Non-pigmented ciliary epithelial cell (primary cell): ENCODE measurements at regions not wholly inside any gene's neighbourhood (a gene's known extent, or its start where the extent isn't known, plus 50 kb on each side); places are given as distances from the start of the nearest gene placed in this dataset.
"Not testable (repeated sequence)": the region's sequence is repeated elsewhere in the genome, so short reads cannot be mapped to it uniquely, and the experiment has no call there.

Experiments used
- DNase-seq: peaks from one replicate; pipeline ENCODE4 v3.0.0-alpha.2; 2010; ENCODE audit warnings: low read depth

DNA sequence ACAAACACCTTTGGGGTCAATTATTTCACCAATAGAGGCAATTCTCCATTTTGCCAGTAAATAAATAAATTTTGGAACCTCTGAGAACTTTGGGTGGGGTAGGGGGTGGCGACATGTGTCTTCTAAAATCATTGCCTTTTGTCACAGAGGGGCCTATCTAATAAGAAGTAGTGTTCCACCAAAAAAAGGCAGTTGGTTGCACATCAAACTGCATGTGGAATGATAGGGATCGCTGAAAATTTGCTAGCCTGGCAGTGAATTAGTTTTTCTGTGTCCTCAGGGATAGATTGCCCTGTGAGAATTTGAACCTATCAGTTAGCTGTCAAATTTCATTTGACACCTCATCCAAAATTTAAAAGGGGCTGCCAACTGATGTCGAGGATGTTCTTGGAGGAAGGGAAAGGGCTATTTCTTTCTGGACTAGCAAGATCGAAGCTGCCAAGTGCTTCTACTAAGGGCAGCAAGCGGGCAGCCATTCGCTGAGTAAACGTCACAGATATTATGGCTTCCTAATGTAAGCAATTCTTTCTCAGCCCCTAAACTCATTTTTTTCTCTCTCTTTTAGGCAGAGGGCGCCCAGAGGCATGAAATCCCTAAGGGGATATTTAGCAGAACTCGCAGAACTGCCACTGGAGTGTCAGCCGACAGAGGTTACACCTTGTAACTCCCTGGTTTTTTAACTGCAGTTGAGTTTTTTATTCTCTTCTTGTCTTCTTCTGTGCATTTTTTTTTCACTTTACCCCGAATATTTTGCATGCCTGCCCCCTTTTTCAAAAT is 2208.1 kb upstream of the WWC1 start:
- no peak for DNase-seq

DNA sequence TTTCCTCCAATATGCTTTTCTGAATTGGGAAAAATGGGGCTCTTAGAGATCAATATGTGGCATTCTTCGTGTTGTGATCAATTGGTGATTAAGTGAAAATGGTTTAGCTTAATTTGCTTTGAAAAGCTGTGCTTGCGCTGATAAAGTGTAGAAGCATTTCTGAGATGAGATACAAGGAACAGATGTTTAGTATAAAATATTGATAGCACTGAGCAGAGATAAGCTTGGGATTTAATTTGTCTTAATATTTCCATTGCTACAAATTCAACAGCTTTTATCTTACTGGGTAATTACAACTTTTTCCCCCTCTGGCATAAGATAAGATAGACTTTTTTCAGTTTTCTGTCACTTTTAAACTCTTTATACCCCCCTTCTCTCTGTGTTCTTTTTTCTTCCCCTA is 2204.9 kb upstream of the WWC1 start:
- DNase-seq = no peak

DNA sequence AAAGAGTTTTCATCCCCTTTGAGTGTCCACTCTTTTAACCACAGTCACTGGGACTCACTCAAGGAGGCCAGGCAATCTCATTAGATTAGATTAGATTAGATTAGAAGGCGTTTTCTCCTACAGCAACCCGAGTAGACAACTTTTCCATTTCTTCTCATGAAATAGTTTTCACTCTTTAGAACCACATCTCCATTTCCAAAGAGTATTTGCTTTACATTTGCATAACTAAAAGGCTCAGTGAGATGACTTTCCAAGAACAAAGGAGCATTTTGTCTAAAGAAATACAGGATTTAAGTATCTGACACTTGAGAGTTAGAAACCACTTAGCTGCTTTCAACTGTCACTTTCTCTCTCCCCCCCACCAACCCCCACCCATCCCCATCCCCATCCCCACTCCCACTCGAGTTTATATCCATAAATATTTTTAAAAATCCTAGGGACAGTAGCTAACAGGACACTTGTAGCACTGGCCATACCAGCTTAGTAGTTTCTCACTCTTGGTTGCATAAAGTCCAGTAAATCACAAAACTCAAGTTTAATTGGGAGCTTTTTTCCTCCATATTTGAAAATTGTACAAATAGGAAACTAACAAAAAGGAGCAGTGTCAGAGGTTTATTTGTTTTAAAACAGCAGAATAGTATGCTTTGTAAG is 2202.9 kb upstream of the WWC1 start:
- DNase-seq = no peak

- no peak for DNase-seq
Measured at GRCh38 chr5:166091931-166092330, 2199.5 kb upstream of the WWC1 start.

DNA sequence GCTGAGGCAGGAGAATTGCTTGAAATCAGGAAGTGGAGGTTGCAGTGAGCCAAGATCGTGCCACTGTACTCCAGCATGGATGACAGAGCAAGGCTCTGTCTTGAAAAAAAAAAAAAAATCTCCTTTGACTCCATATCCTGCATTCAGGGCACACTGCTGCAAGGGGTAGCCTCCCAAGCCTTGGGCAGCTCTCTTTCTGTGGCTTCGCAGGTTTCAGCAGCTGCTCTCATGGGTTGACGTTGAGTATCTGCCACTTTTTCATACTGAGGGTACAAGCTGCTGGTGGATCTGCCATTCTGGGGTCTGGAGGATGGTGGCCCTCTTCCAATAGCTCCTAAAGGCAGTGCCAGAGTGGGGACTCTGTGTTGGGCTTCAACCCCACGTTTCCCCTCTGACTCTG is 2198.1 kb upstream of the WWC1 start:
- DNase-seq = no peak

- no peak for DNase-seq
Measured at GRCh38 chr5:166102947-166103346, 2188.5 kb upstream of the WWC1 start.

DNA sequence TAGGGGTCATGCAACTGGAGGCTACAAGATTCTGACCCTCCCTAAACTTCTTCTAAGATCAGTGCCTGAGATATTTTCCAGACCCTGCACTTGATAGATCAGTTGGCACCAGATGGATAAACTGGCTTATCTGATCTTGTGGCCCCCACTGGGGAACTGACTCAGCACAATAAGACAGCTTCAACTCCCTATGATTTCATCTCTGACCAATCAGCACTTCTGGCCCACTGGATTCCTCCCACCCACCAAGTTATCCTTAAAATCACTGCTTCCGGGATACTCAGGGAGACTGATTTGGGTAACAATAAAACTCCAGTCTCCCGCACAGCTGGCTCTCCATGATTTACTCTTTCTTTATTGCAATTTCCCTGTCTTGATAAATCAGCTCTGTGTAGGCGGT is 2180.4 kb upstream of the WWC1 start:
- DNase-seq = no peak

DNA sequence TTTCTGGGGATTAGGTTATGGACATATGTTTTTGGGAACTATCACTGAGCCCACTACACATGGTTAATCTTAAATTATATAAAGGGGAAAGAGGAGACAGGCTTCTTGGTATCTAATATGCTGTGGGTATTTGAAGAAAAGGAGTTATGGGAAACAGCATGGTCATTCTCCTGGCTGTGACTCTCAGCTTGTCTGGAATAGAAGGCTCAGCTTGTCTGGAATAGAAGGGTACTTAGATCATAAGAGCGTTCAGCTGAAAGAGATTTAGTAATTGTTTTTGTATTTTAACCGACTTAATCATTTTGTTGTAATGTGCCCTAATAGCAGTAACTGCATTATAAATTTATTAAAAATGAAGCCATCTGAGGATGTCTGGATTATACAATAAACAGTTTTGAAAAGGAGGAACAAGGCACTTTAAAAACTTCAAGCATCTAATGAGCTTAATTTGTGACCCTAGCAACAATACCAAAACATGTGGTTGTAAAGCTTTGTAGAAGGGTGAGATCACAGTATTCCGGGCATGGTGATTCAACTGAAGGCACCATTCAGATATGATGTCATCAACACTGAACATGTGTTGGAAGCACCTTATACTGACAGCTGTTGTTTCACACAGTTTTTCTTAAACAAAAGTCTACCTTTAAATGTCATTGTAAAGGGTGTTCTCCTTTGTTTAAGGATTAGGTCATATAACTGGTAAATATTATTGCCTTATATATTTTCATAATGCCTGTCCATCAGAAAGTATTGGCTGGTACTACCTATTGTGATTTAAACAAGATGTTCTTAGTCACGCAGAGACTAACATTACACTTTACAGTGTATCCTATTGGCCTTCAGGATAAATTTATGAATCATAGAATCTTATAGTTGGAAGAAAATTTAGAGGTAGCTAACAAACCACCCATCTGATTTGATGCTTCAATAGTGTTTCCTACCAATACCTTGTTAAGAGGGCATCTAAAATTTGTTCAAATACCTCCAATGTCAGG is 2174.1 kb upstream of the WWC1 start:
- no peak for DNase-seq

DNA sequence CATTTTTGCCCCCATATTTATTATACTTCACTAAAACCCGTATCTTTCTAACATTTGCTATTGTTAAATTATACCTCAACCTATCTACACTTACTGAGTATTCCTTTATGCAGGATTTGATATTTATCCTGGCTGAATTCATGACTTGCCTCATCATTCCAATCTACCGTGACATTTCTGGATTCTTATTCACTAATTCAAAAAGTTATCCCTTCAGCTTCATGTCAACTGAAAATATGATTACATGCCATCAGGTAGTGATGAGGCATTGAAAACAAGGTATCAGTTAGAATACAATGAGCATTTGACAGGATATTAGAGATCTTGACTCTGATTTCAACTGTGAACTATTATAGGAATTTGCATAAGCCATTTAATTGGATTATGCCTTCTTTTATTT is 2171.9 kb upstream of the WWC1 start:
- DNase-seq = no peak

GRCh38 chr5:166123717-166124116 is 2167.7 kb upstream of the WWC1 start:
- DNase-seq = no peak

DNA sequence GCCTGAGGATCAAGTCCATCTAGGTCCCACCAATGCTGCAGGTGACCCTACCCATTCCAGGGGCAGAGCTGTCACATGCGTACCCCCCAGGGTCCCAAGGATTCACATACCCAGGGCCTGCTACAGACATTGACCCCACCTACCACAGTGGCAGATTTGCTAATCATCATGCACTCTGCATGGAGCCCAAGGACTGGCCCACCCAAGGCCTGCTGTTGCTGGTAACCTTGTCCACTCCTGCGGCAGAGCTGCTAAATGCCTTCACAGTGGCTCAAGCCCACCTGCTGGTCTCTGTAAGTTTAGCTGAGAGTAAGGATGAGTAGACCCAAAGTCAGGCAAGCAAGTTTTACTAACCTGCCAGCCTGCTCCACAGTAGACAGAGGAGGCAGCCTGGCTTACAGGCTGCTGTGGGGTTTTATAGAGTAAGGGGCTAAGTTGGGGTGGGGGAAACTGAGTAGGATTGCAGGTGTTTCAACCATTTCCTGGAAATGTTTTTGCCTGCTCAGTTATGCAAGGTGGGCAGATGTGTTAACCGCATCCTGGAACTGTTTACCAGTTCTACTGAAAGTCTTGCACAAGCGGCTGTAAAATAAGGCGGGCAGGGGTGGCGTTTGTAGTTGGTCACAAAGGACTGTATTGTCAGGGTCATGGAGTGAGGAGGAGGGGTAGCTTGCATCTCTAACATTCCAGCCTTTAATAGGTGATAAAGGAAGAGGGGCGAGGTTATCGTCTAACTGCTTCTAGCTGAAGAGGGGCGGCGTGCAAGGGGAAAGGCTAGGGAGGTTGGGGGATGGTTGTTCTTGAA is 2163.5 kb upstream of the WWC1 start:
- DNase-seq = no peak

DNA sequence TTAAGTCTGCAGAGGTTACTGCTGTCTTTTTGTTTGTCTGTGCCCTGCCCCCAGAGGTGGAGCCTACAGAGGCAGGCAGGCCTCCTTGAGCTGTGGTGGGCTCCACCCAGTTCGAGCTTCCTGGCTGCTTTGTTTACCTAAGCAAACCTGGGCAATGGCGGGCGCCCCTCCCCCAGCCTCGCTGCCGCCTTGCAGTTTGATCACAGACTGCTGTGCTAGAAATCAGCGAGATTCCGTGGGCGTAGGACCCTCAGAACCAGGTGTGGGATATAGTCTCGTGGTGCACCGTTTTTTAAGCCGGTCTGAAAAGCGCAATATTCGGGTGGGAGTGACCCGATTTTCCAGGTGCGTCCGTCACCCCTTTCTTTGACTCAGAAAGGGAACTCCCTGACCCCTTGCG is 2146.3 kb upstream of the WWC1 start:
- not testable (repeated sequence) for DNase-seq

- no peak for DNase-seq
Measured at GRCh38 chr5:166163996-166164610, 2127.3 kb upstream of the WWC1 start.

GRCh38 chr5:166165596-166165995 is 2125.8 kb upstream of the WWC1 start:
- DNase-seq = no peak

GRCh38 chr5:166166071-166166470 is 2125.4 kb upstream of the WWC1 start:
- no peak for DNase-seq

GRCh38 chr5:166172597-166172996 is 2118.8 kb upstream of the WWC1 start:
- DNase-seq = no peak

DNA sequence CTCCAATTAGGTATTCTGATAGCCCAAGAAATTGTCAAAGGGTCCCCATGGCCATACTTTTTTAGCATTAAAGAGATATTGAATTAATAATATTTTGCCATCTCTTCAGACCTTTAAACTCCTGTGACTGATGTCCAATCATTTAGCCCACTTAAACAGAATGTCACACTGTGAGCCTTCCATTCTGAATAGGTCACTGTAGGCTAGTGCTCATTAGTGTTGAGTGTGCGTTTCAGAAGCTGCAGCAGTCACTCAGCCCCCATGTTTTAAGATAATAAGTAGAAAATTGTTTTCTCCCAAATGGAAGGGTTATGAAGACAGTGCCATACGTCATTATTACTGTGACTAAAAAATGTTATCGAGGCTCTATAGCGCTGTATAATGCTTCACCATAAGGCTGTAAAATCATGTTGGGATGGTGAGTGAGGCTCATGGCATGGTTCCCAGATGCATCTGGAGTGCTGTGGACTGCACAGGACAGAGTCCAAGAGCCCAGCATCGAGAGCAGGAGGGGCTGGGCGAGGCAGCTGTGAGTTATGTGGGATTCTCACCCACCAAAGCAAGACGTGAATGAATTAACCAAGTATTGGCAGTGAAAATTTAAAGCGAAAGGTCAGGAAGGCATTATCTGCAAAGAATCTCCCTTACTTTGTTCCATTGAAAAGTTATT is 2112.9 kb upstream of the WWC1 start:
- no peak for DNase-seq

DNA sequence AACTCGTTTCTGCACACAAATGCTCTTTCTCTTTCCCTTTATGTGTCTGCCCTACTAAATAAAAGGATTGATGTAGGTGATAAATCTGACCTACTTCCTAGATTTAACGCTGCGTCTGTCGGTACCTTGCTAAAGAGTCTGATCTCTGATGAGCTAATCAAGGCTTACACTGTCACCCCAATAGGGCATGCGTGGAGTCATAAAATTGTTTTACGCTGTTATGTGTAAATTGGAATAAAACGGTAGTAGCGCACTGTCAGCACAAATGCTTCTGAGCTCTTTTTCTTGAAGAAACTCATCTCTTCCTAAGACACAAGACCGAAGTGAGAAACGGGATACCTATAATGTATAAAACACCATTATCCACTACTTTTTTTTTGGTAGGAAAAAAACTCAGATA is 2106.3 kb upstream of the WWC1 start:
- DNase-seq = no peak

GRCh38 chr5:166188501-166189325 is 2102.7 kb upstream of the WWC1 start:
- DNase-seq = no peak

GRCh38 chr5:166192696-166193095 is 2098.7 kb upstream of the WWC1 start:
- DNase-seq = no peak
